HEK293 (cell line): ENCODE measurements at regions not wholly inside any gene's neighbourhood (a gene's known extent, or its start where the extent isn't known, plus 50 kb on each side); places are given as distances from the start of the nearest gene placed in this dataset.

Experiments used
- CTCF ChIA-PET: fragments of 350-600 bp; formaldehyde crosslinking; extraction: SDS; loops from one replicate; lab custom pipeline; 2021; ENCODE audit warnings: antibody characterized with exemption; lab: Yijun Ruan, JAX
- POLR2A ChIA-PET: fragments of 300-600 bp; formaldehyde crosslinking; extraction: SDS; loops from one replicate; lab custom pipeline; 2020; ENCODE audit warnings: antibody characterized with exemption, inconsistent platforms; lab: Yijun Ruan, JAX
- H3K27ac ChIP-seq: fragments of 200-500 bp; sonication (Bioruptor generic); 2 replicates; pipeline ENCODE4 v1.5.1; 2014; ENCODE audit warnings: low read depth, low read length, control low read depth, inconsistent platforms; ENCODE audit errors: extremely low read depth
- H3K36me3 ChIP-seq, 2 experiments: fragments of 200-500 bp in 1 of 2; sonication (Bioruptor generic) in 1 of 2; 1 replicate in 1 of 2; 2 replicates in 1 of 2; pipeline ENCODE4 v1.5.1; 2014 to 2017; ENCODE audit warnings: inconsistent platforms in 2 of 2, low read length in 2 of 2; ENCODE audit not compliant: control insufficient read depth in 2 of 2, insufficient read depth in 1 of 2
- H3K4me1 ChIP-seq: fragments of 200-500 bp; sonication (Bioruptor generic); 2 replicates; pipeline ENCODE4 v1.5.1; 2014; ENCODE audit warnings: mild to moderate bottlenecking, low read length, inconsistent platforms; ENCODE audit not compliant: control insufficient read depth, insufficient read depth
- H3K4me3 ChIP-seq: 2 replicates; pipeline ENCODE4 v1.5.1; 2011; ENCODE audit warnings: low read depth, mild to moderate bottlenecking, control low read depth, low read length, moderate library complexity
- H3K9me3 ChIP-seq: fragments of 200-500 bp; sonication (Bioruptor generic); 2 replicates; pipeline ENCODE4 v1.5.1; 2014; ENCODE audit warnings: low read depth, low read length, inconsistent platforms; ENCODE audit not compliant: control insufficient read depth, insufficient read depth
- FEZF1 ChIP-seq: fragments of 450-650 bp; formaldehyde crosslinking; IDR thresholded peaks from 2 replicates; pipeline ENCODE4 v1.5.1; 2016; ENCODE audit warnings: missing biosample characterization, missing genetic modification characterization
- GLIS2 ChIP-seq: fragments of 450-650 bp; formaldehyde crosslinking; IDR thresholded peaks from 2 replicates; pipeline ENCODE4 v1.5.1; 2016; ENCODE audit warnings: missing biosample characterization, missing genetic modification characterization
- YY2 ChIP-seq: fragments of 450-650 bp; formaldehyde crosslinking; IDR thresholded peaks from 2 replicates; pipeline ENCODE4 v1.5.1; 2016; ENCODE audit warnings: missing biosample characterization, missing genetic modification characterization
- ZBTB1 ChIP-seq: fragments of 450-650 bp; formaldehyde crosslinking; IDR thresholded peaks from 2 replicates; pipeline ENCODE4 v1.5.1; 2016; ENCODE audit warnings: missing biosample characterization, missing genetic modification characterization
- ZBTB6 ChIP-seq: fragments of 450-650 bp; formaldehyde crosslinking; IDR thresholded peaks from 2 replicates; pipeline ENCODE4 v1.5.1; 2017; ENCODE audit warnings: missing biosample characterization, missing genetic modification characterization
- ZFP3 ChIP-seq: fragments of 450-650 bp; formaldehyde crosslinking; IDR thresholded peaks from 2 replicates; pipeline ENCODE4 v1.5.1; 2016; ENCODE audit warnings: low read depth, missing biosample characterization, missing genetic modification characterization
- ZNF132 ChIP-seq: fragments of 450-650 bp; formaldehyde crosslinking; IDR thresholded peaks from 2 replicates; pipeline ENCODE4 v1.5.1; 2017; ENCODE audit warnings: missing biosample characterization, missing genetic modification characterization, borderline replicate concordance
- ZNF155 ChIP-seq: fragments of 450-650 bp; formaldehyde crosslinking; IDR thresholded peaks from 2 replicates; pipeline ENCODE4 v1.5.1; 2016; ENCODE audit warnings: missing biosample characterization, missing genetic modification characterization
- ZNF2 ChIP-seq: fragments of 450-650 bp; formaldehyde crosslinking; IDR thresholded peaks from 2 replicates; pipeline ENCODE4 v1.5.1; 2016; ENCODE audit warnings: missing biosample characterization, missing genetic modification characterization
- ZNF23 ChIP-seq: fragments of 450-650 bp; formaldehyde crosslinking; IDR thresholded peaks from 2 replicates; pipeline ENCODE4 v1.5.1; 2016; ENCODE audit warnings: missing biosample characterization, missing genetic modification characterization, borderline replicate concordance
- ZNF280D ChIP-seq: fragments of 450-650 bp; formaldehyde crosslinking; IDR thresholded peaks from 2 replicates; pipeline ENCODE4 v1.5.1; 2016; ENCODE audit warnings: missing biosample characterization, missing genetic modification characterization
- ZNF302 ChIP-seq: fragments of 450-650 bp; formaldehyde crosslinking; IDR thresholded peaks from 2 replicates; pipeline ENCODE4 v1.5.1; 2016; ENCODE audit warnings: missing biosample characterization, missing genetic modification characterization, low read depth
- ZNF354C ChIP-seq: fragments of 450-650 bp; formaldehyde crosslinking; IDR thresholded peaks from 2 replicates; pipeline ENCODE4 v1.5.1; 2016; ENCODE audit warnings: missing biosample characterization, missing genetic modification characterization, low read depth, borderline replicate concordance
- ZNF391 ChIP-seq: fragments of 450-650 bp; formaldehyde crosslinking; IDR thresholded peaks from 2 replicates; pipeline ENCODE4 v1.5.1; 2016; ENCODE audit warnings: low read depth, missing biosample characterization, missing genetic modification characterization, borderline replicate concordance
- ZNF48 ChIP-seq: fragments of 450-650 bp; formaldehyde crosslinking; IDR thresholded peaks from 2 replicates; pipeline ENCODE4 v1.5.1; 2016; ENCODE audit warnings: missing biosample characterization, missing genetic modification characterization
- ZNF548 ChIP-seq: fragments of 450-650 bp; formaldehyde crosslinking; IDR thresholded peaks from 2 replicates; pipeline ENCODE4 v1.5.1; 2016; ENCODE audit warnings: missing biosample characterization, missing genetic modification characterization
- ZNF596 ChIP-seq: fragments of 450-650 bp; IDR thresholded peaks from 2 replicates; pipeline ENCODE4 v1.5.0; 2018; ENCODE audit warnings: missing biosample characterization, mild to moderate bottlenecking, missing genetic modification characterization, moderate library complexity
- ZNF621 ChIP-seq: fragments of 450-650 bp; formaldehyde crosslinking; IDR thresholded peaks from 2 replicates; pipeline ENCODE4 v1.5.1; 2017; ENCODE audit warnings: missing biosample characterization, missing genetic modification characterization
- ZNF701 ChIP-seq: fragments of 450-650 bp; formaldehyde crosslinking; IDR thresholded peaks from 2 replicates; pipeline ENCODE4 v1.5.1; 2016; ENCODE audit warnings: missing biosample characterization, missing genetic modification characterization
- ZNF704 ChIP-seq: fragments of 450-650 bp; formaldehyde crosslinking; IDR thresholded peaks from 2 replicates; pipeline ENCODE4 v1.5.1; 2016; ENCODE audit warnings: missing biosample characterization, missing genetic modification characterization
- ZNF791 ChIP-seq: fragments of 450-650 bp; formaldehyde crosslinking; IDR thresholded peaks from 2 replicates; pipeline ENCODE4 v1.5.1; 2016; ENCODE audit warnings: missing biosample characterization, missing genetic modification characterization
- ZNF792 ChIP-seq: fragments of 450-650 bp; formaldehyde crosslinking; IDR thresholded peaks from 2 replicates; pipeline ENCODE4 v1.5.1; 2016; ENCODE audit warnings: missing biosample characterization, missing genetic modification characterization
- ZNF830 ChIP-seq: fragments of 450-650 bp; IDR thresholded peaks from 2 replicates; pipeline ENCODE4 v1.5.0; 2018; ENCODE audit warnings: missing biosample characterization, missing genetic modification characterization, low read depth, mild to moderate bottlenecking, moderate library complexity

- ChIA-PET POLR2A (no interaction called here), CTCF (interaction anchor here (0.5 to 0.8 kb wide), 3 partner anchors 9 to 285 kb away, joined by 3 to 5 read pairs (median 3); no protein-coding TSS in a partner anchor)
- H3K27ac ChIP-seq: no peak overlapping the region
These were observed 177.0 kb upstream of the CNTN1 start for GRCh38 chr12:40515041-40515816.

GRCh38 chr12:40522837-40523236 is 169.4 kb upstream of the CNTN1 start:
- CTCF ChIA-PET: no interaction called here
- POLR2A ChIA-PET: no interaction called here
- Histone ChIP-seq H3K4me3 (no peak overlapping the region), H3K4me1 (no peaks in the 10 kb centered on the region), H3K9me3 (no peaks in the 10 kb centered on the region), H3K27ac (no peak overlapping the region), H3K36me3 (no peaks in the 10 kb centered on the region)
- no peak for TF ChIP-seq ZBTB1 (tag by site-specific recombination)
- TF ChIP-seq ZBTB6 (tag by site-specific recombination): no peak
- TF ChIP-seq ZNF48: no peak

More at GRCh38 chr12:40515041-40515816, 177.0 kb upstream of the CNTN1 start:
- Histone ChIP-seq H3K4me3 (no peak overlapping the region), H3K4me1 (no peaks in the 10 kb centered on the region), H3K36me3 (no peaks in the 10 kb centered on the region), H3K9me3 (no peaks in the 10 kb centered on the region)
- TF ChIP-seq ZNF704 (tag by site-specific recombination) (no peak), GLIS2 (no peak), ZNF132 (tag by site-specific recombination) (no peak), ZNF2 (no peak), ZNF23 (tag by site-specific recombination) (no peak), ZNF596 (tag by site-specific recombination) (no peak), ZNF391 (tag by site-specific recombination) (no peak)

GRCh38 chr12:40525054-40525453 is 167.2 kb upstream of the CNTN1 start:
- no peak for TF ChIP-seq ZNF621
- no peak for TF ChIP-seq ZNF48
- Histone ChIP-seq H3K36me3 (no peaks in the 10 kb centered on the region), H3K27ac (no peak overlapping the region), H3K4me1 (no peaks in the 10 kb centered on the region), H3K9me3 (no peaks in the 10 kb centered on the region), H3K4me3 (no peak overlapping the region)
- ChIA-PET CTCF (no interaction called here), POLR2A (no interaction called here)

GRCh38 chr12:40534828-40535227 is 157.4 kb upstream of the CNTN1 start:
- Histone ChIP-seq H3K9me3 (no peaks in the 10 kb centered on the region), H3K4me3 (no peak overlapping the region), H3K36me3 (no peaks in the 10 kb centered on the region), H3K4me1 (no peaks in the 10 kb centered on the region), H3K27ac (no peak overlapping the region)
- TF ChIP-seq ZNF155 (tag by site-specific recombination): no peak
- TF ChIP-seq ZNF792 (tag by site-specific recombination): no peak
- no peak for TF ChIP-seq ZNF548 (tag by site-specific recombination)
- TF ChIP-seq ZFP3 (tag by site-specific recombination): no peak
- TF ChIP-seq ZNF302: no peak
- TF ChIP-seq ZNF280D (tag by site-specific recombination): no peak
- no peak for TF ChIP-seq FEZF1
- TF ChIP-seq ZNF791 (tag by site-specific recombination): no peak
- TF ChIP-seq ZNF354C (tag by site-specific recombination): no peak
- no peak for TF ChIP-seq YY2 (tag by site-specific recombination)
- TF ChIP-seq GLIS2: no peak
- TF ChIP-seq ZNF830 (tag by site-specific recombination): no peak
- no peak for TF ChIP-seq ZNF701 (tag by site-specific recombination)
- ChIA-PET POLR2A (no interaction called here), CTCF (no interaction called here)
